GM21576 (cell line): ENCODE measurements at regions not wholly inside any gene's neighbourhood (a gene's known extent, or its start where the extent isn't known, plus 50 kb on each side); places are given as distances from the start of the nearest gene placed in this dataset.
"Not testable (repeated sequence)": the region's sequence is repeated elsewhere in the genome, so short reads cannot be mapped to it uniquely, and the experiment has no call there.

Source experiments
- ATAC-seq: cut with Tn5 transposase; IDR thresholded peaks from one replicate; pipeline ENCODE4 v1.9.1; 2021; ENCODE audit warnings: mild to moderate bottlenecking, moderate library complexity; ENCODE audit not compliant: unreplicated experiment

- ATAC-seq: no peak
Observed at GRCh38 chr12:4822572-4822971, 87.1 kb upstream of the KCNA1 start.

- no peak for ATAC-seq
Observed at GRCh38 chr12:4824380-4824779, 85.3 kb upstream of the KCNA1 start.

DNA sequence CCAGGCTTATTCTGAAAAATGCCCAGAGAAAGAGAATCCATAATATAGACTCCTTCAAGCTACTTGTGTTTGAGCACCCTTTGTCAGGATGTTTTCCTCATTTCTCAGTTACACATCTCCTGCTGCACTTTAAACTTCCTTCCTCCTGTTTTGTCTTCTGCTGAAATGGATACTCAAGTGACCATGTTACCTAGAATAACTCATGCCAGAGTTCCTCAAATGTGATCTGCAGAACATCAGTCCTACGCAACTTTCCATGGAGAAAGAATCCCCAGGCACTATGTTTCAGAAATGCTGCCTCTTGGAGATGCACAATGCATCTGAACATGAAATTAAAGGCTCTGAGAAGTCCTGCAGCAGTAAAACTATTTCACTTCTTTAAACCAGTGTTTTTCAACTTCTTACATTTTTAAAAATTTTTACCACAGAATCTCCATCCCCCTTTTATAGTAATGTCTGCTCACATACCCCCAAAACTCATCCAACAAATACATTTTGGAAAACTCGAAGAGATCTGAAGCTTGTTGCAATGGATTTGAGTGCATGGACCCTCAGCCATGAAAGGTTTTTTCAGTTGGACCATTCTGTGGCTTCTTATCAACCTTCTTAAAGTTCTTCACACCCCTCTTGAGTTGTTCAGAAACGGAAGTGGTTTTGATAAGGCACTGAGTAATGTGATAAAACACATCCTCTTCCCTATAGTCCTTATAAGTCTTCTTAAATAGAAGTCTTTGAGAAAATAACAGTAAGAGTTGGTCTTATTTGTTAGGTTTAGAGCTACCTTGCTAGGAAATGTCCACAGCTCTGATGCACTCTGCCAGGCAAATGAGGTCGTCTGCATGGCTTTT is 84.5 kb upstream of the KCNA1 start:
- no peak for ATAC-seq

GRCh38 chr12:4826909-4827308 is 82.8 kb upstream of the KCNA1 start:
- no peak for ATAC-seq

GRCh38 chr12:4828176-4828575 is 81.5 kb upstream of the KCNA1 start:
- ATAC-seq: no peak

DNA sequence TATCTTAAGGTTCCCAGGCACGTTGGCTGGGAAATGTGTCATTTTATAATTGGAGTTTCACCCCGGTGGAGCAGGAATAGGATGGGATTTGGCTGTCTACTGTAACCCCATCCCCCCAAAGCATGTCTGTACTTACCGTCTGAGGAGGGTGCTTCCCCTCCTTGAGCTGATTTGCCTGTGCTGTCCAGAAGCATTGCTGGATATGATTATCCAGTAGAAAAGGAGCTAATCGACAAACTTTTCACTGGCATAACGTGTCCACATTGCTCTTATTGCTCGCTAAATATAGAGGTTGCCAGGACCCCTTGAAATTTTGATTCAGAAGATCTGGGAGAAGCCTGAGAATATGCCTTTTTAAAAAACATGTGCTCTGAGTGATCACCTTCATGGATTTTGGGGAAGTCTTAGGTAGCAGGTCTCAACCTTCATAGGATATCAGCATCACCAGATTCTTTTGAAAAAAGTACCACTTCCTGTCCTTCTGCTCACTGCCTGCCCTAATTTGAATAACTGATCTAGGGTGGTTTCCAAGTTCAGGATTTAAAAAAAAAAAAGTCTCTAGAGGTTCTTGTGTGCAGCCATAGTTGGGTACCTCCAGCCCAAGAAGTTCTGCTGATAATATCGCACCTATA is 80.4 kb upstream of the KCNA1 start:
- ATAC-seq: peak; percentile 73

DNA sequence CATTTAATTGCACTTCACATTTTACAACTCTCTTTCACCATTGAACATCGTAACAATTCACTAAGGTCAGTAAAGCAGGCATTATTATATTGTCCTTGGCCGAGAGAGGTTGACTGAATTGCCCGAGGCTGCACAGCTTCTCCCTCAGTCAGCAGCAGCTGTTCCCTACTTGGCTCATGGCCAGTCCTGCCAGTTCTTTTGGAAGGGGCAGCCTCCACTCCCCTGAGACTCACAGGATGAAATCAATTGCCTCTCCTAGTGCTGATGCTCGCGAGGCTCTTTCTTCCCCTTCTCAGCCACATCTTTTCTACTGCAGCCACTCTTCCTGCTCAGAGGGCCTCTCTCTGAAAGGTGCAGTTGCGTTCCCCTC is 79.9 kb upstream of the KCNA1 start:
- ATAC-seq: peak; percentile 4

DNA sequence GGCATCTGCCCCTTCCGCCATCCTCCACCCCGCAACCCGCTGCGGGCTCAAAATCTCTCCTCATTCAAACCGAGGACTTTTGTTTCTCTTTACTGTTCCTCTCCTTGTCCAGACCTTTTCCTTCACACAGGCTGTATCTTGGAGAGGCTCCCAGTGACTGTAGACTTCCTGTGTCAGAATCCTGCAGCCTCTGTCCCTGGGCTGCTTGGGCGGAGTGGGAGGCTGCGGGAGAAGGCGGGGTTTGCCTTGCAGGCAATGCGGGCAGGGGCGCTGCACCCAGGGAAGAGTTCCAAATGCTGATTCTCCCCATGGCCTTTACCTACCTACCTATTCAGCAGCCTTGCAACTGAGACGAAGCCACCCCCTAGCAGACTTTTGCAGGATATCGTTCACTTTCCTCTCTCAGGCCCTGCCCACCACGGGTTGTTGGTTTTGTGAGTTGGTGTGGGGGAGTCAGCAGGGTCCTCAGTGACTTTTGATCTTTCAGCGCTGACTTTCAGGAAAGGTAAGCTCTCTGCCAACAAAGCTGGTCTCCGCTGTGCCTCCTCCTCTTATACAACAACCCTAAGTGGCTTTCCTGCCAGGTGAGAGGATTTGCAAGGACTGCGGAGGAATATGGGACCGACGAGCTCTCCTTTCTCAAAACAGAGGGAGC is 79.0 kb upstream of the KCNA1 start:
- ATAC-seq: no peak

- ATAC-seq: no peak
Observed at GRCh38 chr12:4833053-4833452, 76.7 kb upstream of the KCNA1 start.

DNA sequence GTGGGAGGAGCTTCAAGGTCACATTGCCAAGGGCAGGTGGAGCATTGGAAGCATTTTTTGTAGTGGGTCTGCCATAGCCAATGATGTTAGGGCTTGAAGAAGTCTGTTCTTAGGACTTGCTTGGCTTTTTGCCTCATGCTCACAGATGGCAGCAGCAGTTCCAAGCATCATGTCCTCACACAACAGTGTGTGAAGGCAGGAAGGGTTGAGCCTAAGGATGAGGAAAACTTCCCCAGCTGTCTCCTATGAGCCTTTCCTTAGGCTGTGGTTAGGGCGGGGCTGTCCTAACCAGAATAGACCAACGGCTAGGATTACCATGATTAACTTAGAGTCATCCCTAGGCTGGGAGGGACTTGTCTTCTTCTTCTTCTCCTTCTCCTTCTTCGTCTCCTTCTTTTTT is 76.2 kb upstream of the KCNA1 start:
- no peak for ATAC-seq

- ATAC-seq: not testable (repeated sequence)
Observed at GRCh38 chr12:4842401-4842800, 67.3 kb upstream of the KCNA1 start.

- no peak for ATAC-seq
Observed at GRCh38 chr12:4843907-4844306, 65.8 kb upstream of the KCNA1 start.

DNA sequence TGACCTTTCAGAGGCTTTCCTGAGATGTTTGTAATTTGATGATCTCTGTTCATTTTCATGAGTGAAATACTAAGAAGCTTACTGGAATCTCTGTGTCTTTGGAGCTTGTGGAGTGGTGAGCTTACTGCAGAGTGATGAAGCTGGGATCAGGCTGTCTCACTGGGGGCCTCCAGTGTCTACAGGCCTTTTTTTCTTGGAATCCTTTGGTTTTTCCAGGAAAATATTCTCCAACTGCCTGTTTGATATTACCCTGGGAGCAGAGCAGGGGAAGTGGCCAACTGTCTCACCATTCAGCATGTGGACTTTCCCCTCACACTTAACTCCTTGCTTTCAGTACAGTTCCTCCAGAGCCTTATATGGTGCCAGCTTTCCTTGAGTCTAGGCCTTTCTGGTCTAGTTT is 62.0 kb upstream of the KCNA1 start:
- no peak for ATAC-seq

GRCh38 chr12:4849115-4849541 is 60.6 kb upstream of the KCNA1 start:
- ATAC-seq: no peak

DNA sequence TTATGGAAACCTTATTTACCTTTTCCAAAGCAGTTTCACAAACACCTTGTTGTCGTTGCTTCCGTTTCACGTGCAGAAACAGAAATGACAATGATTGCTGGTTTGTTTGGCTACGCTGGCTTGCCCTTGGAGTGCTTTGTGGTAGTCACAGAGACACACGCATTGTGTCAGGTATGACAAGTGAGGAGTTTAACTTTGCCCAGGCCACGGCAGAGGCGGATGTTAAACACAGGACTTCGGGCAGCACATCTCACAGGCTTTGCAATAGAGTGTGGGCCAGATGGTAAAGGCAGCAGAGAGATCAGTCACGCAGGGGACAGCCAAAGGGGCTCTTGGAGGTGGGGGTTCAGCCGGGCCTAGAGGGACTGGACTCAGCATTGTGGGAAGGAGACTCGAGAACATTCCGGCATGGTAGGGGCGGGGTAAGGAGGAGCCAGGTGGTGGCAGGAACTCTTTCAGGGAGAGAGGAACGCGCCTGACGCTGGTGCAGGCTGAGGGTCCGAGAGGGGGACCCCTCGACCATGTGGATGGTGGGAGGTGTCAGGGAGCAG is 59.8 kb upstream of the KCNA1 start:
- ATAC-seq: no peak

DNA sequence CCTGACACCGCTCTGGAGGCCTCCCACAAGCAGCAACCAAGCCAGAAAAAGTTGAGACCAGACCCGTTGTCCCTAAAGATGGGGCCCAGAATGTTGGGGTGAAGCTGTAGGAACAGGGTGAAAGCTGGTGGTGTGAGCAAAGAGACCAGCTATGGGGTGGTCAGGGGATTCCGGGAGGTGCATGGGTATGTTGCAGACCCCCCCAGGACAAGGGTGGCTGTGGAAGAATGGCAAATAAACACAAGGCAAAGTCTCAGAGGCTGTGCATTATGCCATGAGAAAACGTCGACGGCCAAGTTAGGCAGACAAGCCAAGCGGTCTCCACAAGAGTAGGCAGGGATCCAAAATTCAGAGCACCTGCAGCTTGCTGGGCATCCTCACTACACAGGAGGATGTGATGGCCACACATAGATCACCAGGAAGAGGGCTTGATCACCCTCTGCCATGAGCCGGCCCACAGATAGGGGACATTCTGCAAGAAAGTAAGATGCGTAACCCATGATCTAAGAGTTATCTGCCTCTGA is 58.8 kb upstream of the KCNA1 start:
- no peak for ATAC-seq

DNA sequence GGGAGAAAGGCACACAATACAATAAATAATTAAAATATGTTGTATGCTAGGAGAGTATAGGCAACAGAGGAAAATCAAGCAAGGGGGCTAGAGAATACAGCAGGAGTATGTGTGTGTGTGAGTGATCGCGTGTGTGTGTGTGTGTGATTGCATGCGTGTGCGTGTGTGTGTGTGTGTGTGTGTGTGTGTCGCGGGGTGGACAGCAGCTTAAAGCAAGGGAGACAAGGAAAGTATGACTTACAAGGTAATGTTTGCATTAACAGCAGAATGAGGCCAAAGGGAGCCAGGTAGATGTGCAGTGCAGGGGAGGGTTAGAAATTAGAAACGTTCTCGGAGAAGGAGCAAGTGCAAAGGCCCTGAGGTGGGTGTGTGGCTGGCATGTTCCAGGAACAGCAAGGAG is 57.4 kb upstream of the KCNA1 start:
- ATAC-seq: no peak

DNA sequence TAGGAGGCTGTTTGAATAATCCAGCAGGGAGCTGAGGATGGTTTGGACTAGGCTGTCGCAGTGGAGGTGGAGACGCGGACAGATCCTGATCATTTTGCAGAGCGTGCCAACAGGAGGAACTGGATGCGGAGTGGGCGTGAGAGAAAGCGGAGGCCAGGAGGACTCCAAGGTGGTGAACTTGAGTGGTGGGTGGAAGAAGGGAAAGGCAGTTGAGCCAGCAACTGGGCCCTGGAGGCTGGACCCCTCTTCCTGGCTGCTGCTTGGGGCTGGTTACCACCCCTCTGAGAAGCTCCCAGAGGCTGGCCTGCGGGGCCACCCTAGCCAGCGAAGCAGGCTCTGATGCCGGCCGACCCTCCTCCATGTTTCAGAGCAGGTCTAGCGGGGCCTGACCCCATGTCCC is 56.8 kb upstream of the KCNA1 start:
- ATAC-seq: no peak

GRCh38 chr12:4855121-4855924 is 54.4 kb upstream of the KCNA1 start:
- no peak for ATAC-seq

- no peak for ATAC-seq
Observed at GRCh38 chr12:4856596-4856995, 53.1 kb upstream of the KCNA1 start.
